Suprapubic skin (tissue), 3 donors: ENCODE measurements at regions not wholly inside any gene's neighbourhood (a gene's known extent, or its start where the extent isn't known, plus 50 kb on each side); places are given as distances from the start of the nearest gene placed in this dataset.

ENCODE experiments used
- POLR2A ChIP-seq, 2 donors: fragments of 450-650 bp; IDR thresholded peaks; one replicate each; pipeline ENCODE4 v1.6.1; 2017; ENCODE audit warnings: antibody characterized with exemption in 2 of 2, mild to moderate bottlenecking in 2 of 2, moderate library complexity in 2 of 2
- TF ChIP-seq, protein P1 (sequence below), 2 donors: fragments of 200-600 bp in 1 of 2; fragments of 450-650 bp in 1 of 2; sonication (generic) in 1 of 2; IDR thresholded peaks; one replicate each; pipeline ENCODE4 v1.5.1; 2016 to 2019; ENCODE audit warnings: antibody characterized with exemption in 2 of 2, mild to moderate bottlenecking in 1 of 2, moderate library complexity in 1 of 2

DNA sequence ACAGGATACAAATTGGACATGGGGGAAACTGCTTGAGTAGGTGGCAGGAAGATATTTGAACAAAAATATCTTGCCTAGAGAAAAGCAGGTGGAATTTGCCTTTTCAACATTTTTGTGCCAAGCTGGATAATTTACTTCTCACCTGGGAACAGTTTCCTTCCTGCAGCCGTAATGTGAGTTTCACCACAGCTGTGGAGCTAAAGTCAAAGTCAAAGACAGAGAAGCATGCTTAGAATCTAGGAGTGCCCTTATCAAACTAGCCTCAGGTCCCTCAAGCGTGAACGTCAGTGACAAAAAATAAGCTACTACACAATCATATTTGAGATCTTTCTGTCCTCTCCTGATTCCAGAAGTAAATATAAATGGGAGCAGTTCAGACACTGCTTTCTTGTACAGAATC, 588.9 kb downstream of the MAT2B start:
- no peak for TF ChIP-seq POLR2A (IDR thresholded peaks at IDR 0.05)
- TF ChIP-seq, protein P1, sequence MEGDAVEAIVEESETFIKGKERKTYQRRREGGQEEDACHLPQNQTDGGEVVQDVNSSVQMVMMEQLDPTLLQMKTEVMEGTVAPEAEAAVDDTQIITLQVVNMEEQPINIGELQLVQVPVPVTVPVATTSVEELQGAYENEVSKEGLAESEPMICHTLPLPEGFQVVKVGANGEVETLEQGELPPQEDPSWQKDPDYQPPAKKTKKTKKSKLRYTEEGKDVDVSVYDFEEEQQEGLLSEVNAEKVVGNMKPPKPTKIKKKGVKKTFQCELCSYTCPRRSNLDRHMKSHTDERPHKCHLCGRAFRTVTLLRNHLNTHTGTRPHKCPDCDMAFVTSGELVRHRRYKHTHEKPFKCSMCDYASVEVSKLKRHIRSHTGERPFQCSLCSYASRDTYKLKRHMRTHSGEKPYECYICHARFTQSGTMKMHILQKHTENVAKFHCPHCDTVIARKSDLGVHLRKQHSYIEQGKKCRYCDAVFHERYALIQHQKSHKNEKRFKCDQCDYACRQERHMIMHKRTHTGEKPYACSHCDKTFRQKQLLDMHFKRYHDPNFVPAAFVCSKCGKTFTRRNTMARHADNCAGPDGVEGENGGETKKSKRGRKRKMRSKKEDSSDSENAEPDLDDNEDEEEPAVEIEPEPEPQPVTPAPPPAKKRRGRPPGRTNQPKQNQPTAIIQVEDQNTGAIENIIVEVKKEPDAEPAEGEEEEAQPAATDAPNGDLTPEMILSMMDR (IDR thresholded peaks at IDR 0.05), result no peak
